H9 (cell line): ENCODE measurements at regions not wholly inside any gene's neighbourhood (a gene's known extent, or its start where the extent isn't known, plus 50 kb on each side); places are given as distances from the start of the nearest gene placed in this dataset.

ENCODE experiments used
- DNase-seq: peaks from one replicate; pipeline ENCODE4 v3.0.0-alpha.2; 2017
- H2AFZ ChIP-seq: one replicate; pipeline ENCODE4 v1.6.1; 2013; ENCODE audit warnings: mild to moderate bottlenecking, low read length, control low read depth, moderate library complexity
- H2AK5ac ChIP-seq: 2 replicates; pipeline ENCODE4 v1.6.1; 2013; ENCODE audit warnings: low read length, control low read depth, mixed read lengths; ENCODE audit not compliant: insufficient read length
- H2BK120ac ChIP-seq: one replicate; pipeline ENCODE4 v1.6.1; 2013; ENCODE audit warnings: low read depth, mild to moderate bottlenecking, low read length, control low read depth, inconsistent platforms; ENCODE audit not compliant: poor library complexity, severe bottlenecking
- H2BK12ac ChIP-seq: 2 replicates; pipeline ENCODE4 v1.6.1; 2013; ENCODE audit warnings: low read length, control low read depth, mixed read lengths, low read depth; ENCODE audit not compliant: insufficient read length
- H2BK15ac ChIP-seq: 2 replicates; pipeline ENCODE4 v1.6.1; 2013; ENCODE audit warnings: low read depth, low read length, control low read depth
- H2BK20ac ChIP-seq: one replicate; pipeline ENCODE4 v1.6.1; 2013; ENCODE audit warnings: low read depth, mild to moderate bottlenecking, low read length, control low read depth, inconsistent platforms; ENCODE audit not compliant: poor library complexity, severe bottlenecking
- H2BK5ac ChIP-seq: 2 replicates; pipeline ENCODE4 v1.6.1; 2013; ENCODE audit warnings: low read length, control low read depth, mixed read lengths; ENCODE audit not compliant: insufficient read length
- H3K14ac ChIP-seq: 2 replicates; pipeline ENCODE4 v1.6.1; 2013; ENCODE audit warnings: low read length, control low read depth; ENCODE audit not compliant: insufficient read depth
- H3K18ac ChIP-seq: 2 replicates; pipeline ENCODE4 v1.6.1; 2013; ENCODE audit warnings: low read depth, mild to moderate bottlenecking, mixed read lengths, low read length, control low read depth; ENCODE audit not compliant: insufficient read length
- H3K23ac ChIP-seq: 2 replicates; pipeline ENCODE4 v1.6.1; 2013; ENCODE audit warnings: low read length, control low read depth, mixed read lengths, low read depth; ENCODE audit not compliant: insufficient read length
- H3K23me2 ChIP-seq: 2 replicates; pipeline ENCODE4 v1.6.1; 2013; ENCODE audit warnings: low read depth, mild to moderate bottlenecking, mixed read lengths, low read length, control low read depth; ENCODE audit not compliant: insufficient read length, poor library complexity, severe bottlenecking
- H3K27ac ChIP-seq: 2 replicates; pipeline ENCODE4 v1.5.1; 2013; ENCODE audit warnings: low read length, control low read depth, mixed read lengths, low read depth; ENCODE audit not compliant: insufficient read length
- H3K27me3 ChIP-seq: 2 replicates; pipeline ENCODE4 v1.6.1; 2013; ENCODE audit warnings: low read length, control low read depth, inconsistent platforms; ENCODE audit not compliant: insufficient read depth
- H3K4ac ChIP-seq: 2 replicates; pipeline ENCODE4 v1.6.1; 2013; ENCODE audit warnings: low read depth, mild to moderate bottlenecking, control low read depth, inconsistent platforms, low read length, moderate library complexity
- H3K4me1 ChIP-seq: 2 replicates; pipeline ENCODE4 v1.6.1; 2013; ENCODE audit warnings: low read length, control low read depth, inconsistent platforms; ENCODE audit not compliant: insufficient read depth
- H3K4me2 ChIP-seq: 2 replicates; pipeline ENCODE4 v1.6.1; 2013; ENCODE audit warnings: low read length, control low read depth, mixed read lengths; ENCODE audit not compliant: insufficient read length, insufficient read depth
- H3K56ac ChIP-seq: 2 replicates; pipeline ENCODE4 v1.6.1; 2013; ENCODE audit warnings: low read depth, mild to moderate bottlenecking, mixed read lengths, low read length, control low read depth; ENCODE audit not compliant: insufficient read length
- H3K79me1 ChIP-seq: 2 replicates; pipeline ENCODE4 v1.6.1; 2013; ENCODE audit warnings: low read depth, mild to moderate bottlenecking, moderate library complexity, low read length, control low read depth, inconsistent platforms; ENCODE audit not compliant: insufficient read depth, poor library complexity, severe bottlenecking
- H3K79me2 ChIP-seq: 2 replicates; pipeline ENCODE4 v1.6.1; 2013; ENCODE audit warnings: low read length, control low read depth, inconsistent platforms; ENCODE audit not compliant: insufficient read depth
- H3K9ac ChIP-seq: 2 replicates; pipeline ENCODE4 v1.6.1; 2013; ENCODE audit warnings: low read length, control low read depth, mixed read lengths; ENCODE audit not compliant: insufficient read length; ENCODE audit errors: extremely low read depth
- H3K9me3 ChIP-seq: one replicate; pipeline ENCODE4 v1.6.1; 2013; ENCODE audit warnings: low read depth, low read length, inconsistent platforms; ENCODE audit not compliant: control insufficient read depth
- H3T11ph ChIP-seq: one replicate; pipeline ENCODE4 v1.6.1; 2013; ENCODE audit warnings: mild to moderate bottlenecking, low read length, control low read depth, inconsistent platforms
- H4K20me1 ChIP-seq: one replicate; pipeline ENCODE4 v1.6.1; 2013; ENCODE audit not compliant: control insufficient read depth, insufficient read length, insufficient read depth
- H4K5ac ChIP-seq: 2 replicates; pipeline ENCODE4 v1.6.1; 2013; ENCODE audit warnings: low read depth, mild to moderate bottlenecking, mixed read lengths, low read length, control low read depth; ENCODE audit not compliant: insufficient read length
- H4K8ac ChIP-seq: replicated peaks from 2 replicates; pipeline ENCODE4 v1.6.1; 2013; ENCODE audit warnings: low read length, control low read depth, mixed read lengths, low read depth; ENCODE audit not compliant: insufficient read length
- H4K91ac ChIP-seq: 2 replicates; pipeline ENCODE4 v1.6.1; 2013; ENCODE audit warnings: low read depth, mild to moderate bottlenecking, moderate library complexity, mixed read lengths, low read length, control low read depth; ENCODE audit not compliant: insufficient read length
- H3K27ac Mint-ChIP-seq, 3 experiments: 2 replicates in 2 of 3; 3 replicates in 1 of 3; pipeline ENCODE4 v1.8.0; 2020 to 2021; ENCODE audit warnings: mixed read lengths in 3 of 3, mild to moderate bottlenecking in 1 of 3, moderate library complexity in 1 of 3
- H3K27me3 Mint-ChIP-seq: 2 replicates; pipeline ENCODE4 v1.8.0; 2021; ENCODE audit warnings: low read depth, mild to moderate bottlenecking, moderate library complexity, mixed read lengths
- H3K36me3 Mint-ChIP-seq, 3 experiments: 2 replicates in 2 of 3; 3 replicates in 1 of 3; pipeline ENCODE4 v1.8.0; 2020 to 2021; ENCODE audit warnings: low read depth in 3 of 3, mixed read lengths in 3 of 3; ENCODE audit not compliant: insufficient read depth in 1 of 3
- H3K4me1 Mint-ChIP-seq, 2 experiments: 2 replicates each; pipeline ENCODE4 v1.8.0; 2020; ENCODE audit warnings: mixed read lengths in 2 of 2
- H3K4me3 Mint-ChIP-seq, 2 experiments: 2 replicates in 1 of 2; 3 replicates in 1 of 2; pipeline ENCODE4 v1.8.0; 2020 to 2021; ENCODE audit warnings: mild to moderate bottlenecking in 2 of 2, mixed read lengths in 2 of 2, moderate library complexity in 1 of 2
- H3K9me3 Mint-ChIP-seq, 2 experiments: 2 replicates in 1 of 2; 3 replicates in 1 of 2; pipeline ENCODE4 v1.8.0; 2020; ENCODE audit warnings: mild to moderate bottlenecking in 2 of 2, mixed read lengths in 2 of 2, moderate library complexity in 1 of 2
- WGBS: extraction: QIAGEN DNeasy Blood & Tissue Kit; methylation state at CpG from one replicate; pipeline ENCODE4 v1.1.7; 2013; ENCODE audit warnings: missing lambda C conversion rate, low lambda C conversion rate, mixed read lengths; ENCODE audit not compliant: insufficient read length; ENCODE audit errors: extremely low coverage; 5-methylcytosine and 5-hydroxymethylcytosine counted together
- TF ChIP-seq, protein P1 (sequence below): fragments of 200-600 bp; sonication (generic); conservative IDR thresholded peaks from 3 replicates; pipeline ENCODE4 v1.8.0; 2021; ENCODE audit warnings: antibody characterized with exemption, mild to moderate bottlenecking

DNA sequence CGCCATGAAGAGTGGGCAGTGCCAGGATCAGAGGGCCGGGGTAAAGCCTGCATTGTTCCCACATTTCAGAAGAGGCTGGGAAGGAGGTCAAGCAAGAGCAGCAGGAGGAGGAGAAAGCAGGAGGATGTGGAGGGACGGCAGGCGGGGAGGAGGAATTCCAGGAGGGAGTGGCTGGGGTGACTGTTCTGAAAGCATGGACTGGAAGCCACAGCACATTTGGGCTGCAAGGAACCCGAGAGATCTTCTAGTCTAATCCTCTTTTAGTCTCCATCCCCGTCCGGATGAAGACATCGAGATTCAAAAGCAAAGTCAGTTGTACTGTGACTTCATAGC is 76.9 kb downstream of the FAM50B start:
- no peaks in the 10 kb centered on the region for H3K36me3 Mint-ChIP-seq
- H3K23me2 ChIP-seq = no peaks in the 10 kb centered on the region
- peaks cover 5 to 20% of the 10 kb centered on the region in 2 experiments; a peak in 3 of 4 replicates for H3K4me1 Mint-ChIP-seq
- no peak overlapping the region for H2AK5ac ChIP-seq
- no peak overlapping the region for H3K14ac ChIP-seq
- H3K27me3 Mint-ChIP-seq = no peaks in the 10 kb centered on the region; the same call in 1 of the 2 replicates
- WGBS = no CpG with 5 or more reads among the region's 8 CpGs
- no peak overlapping the region for H2BK5ac ChIP-seq
- no peak overlapping the region for H4K8ac ChIP-seq
- H3K23ac ChIP-seq = no peak overlapping the region
- H4K5ac ChIP-seq = no peak overlapping the region
- H3K4ac ChIP-seq = no peak overlapping the region
- no peaks in the 10 kb centered on the region for H3K27me3 ChIP-seq
- DNase-seq = no peak
- no peaks in the 10 kb centered on the region for H3K79me2 ChIP-seq
- no peak overlapping the region for H2BK15ac ChIP-seq
- no peak overlapping the region for H3K4me3 Mint-ChIP-seq
- no peaks in the 10 kb centered on the region for H3K79me1 ChIP-seq
- H3K4me2 ChIP-seq = no peak overlapping the region
- no peaks in the 10 kb centered on the region for H3K9me3 ChIP-seq
- H3K27ac ChIP-seq = no peak overlapping the region
- no peak overlapping the region for H2BK12ac ChIP-seq
- no peak overlapping the region for H2BK20ac ChIP-seq
- no peak overlapping the region for H3K56ac ChIP-seq
- H2BK120ac ChIP-seq = no peak overlapping the region
- no peak overlapping the region for H2AFZ ChIP-seq
- no peaks in the 10 kb centered on the region; the same call in 1 of the 2 replicates for H3K4me1 ChIP-seq
- TF ChIP-seq, protein P1, sequence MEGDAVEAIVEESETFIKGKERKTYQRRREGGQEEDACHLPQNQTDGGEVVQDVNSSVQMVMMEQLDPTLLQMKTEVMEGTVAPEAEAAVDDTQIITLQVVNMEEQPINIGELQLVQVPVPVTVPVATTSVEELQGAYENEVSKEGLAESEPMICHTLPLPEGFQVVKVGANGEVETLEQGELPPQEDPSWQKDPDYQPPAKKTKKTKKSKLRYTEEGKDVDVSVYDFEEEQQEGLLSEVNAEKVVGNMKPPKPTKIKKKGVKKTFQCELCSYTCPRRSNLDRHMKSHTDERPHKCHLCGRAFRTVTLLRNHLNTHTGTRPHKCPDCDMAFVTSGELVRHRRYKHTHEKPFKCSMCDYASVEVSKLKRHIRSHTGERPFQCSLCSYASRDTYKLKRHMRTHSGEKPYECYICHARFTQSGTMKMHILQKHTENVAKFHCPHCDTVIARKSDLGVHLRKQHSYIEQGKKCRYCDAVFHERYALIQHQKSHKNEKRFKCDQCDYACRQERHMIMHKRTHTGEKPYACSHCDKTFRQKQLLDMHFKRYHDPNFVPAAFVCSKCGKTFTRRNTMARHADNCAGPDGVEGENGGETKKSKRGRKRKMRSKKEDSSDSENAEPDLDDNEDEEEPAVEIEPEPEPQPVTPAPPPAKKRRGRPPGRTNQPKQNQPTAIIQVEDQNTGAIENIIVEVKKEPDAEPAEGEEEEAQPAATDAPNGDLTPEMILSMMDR = no peak
- no peaks in the 10 kb centered on the region for H4K20me1 ChIP-seq
- no peak overlapping the region for H3T11ph ChIP-seq
- no peak overlapping the region for H3K27ac Mint-ChIP-seq
- H3K18ac ChIP-seq = no peak overlapping the region
- no peak overlapping the region for H3K9ac ChIP-seq
- H3K9me3 Mint-ChIP-seq = no peaks in the 10 kb centered on the region
- H4K91ac ChIP-seq = no peak overlapping the region
